Sigmoid colon (tissue), 6 donors: ENCODE measurements at regions not wholly inside any gene's neighbourhood (a gene's known extent, or its start where the extent isn't known, plus 50 kb on each side); places are given as distances from the start of the nearest gene placed in this dataset.
A peak's percentile ranks its signal among the peaks of the same experiment; 100 is the strongest.

Source experiments
- DNase-seq: peaks from one replicate; pipeline ENCODE4 v3.0.0-alpha.2; 2019
- H3K27ac ChIP-seq, 4 donors: fragments of 200-600 bp; sonication (generic); one replicate each; pipeline ENCODE4 v1.5.1; 2016 to 2019; ENCODE audit warnings: mild to moderate bottlenecking in 1 of 4
- H3K27me3 ChIP-seq, 3 donors: fragments of 200-600 bp; sonication (generic); one replicate each; pipeline ENCODE4 v1.5.1; 2019; ENCODE audit warnings: mild to moderate bottlenecking in 1 of 3
- H3K36me3 ChIP-seq, 4 donors: fragments of 200-600 bp; sonication (generic); one replicate each; pipeline ENCODE4 v1.5.1; 2016 to 2019
- H3K4me1 ChIP-seq, 4 donors: fragments of 200-600 bp; sonication (generic); one replicate each; pipeline ENCODE4 v1.5.1; 2017 to 2019
- H3K4me3 ChIP-seq, 4 donors: fragments of 200-600 bp; sonication (generic); one replicate each; pipeline ENCODE4 v1.5.1; 2017 to 2019; ENCODE audit warnings: mild to moderate bottlenecking in 2 of 4, moderate library complexity in 1 of 4
- H3K9me3 ChIP-seq, 4 donors: fragments of 200-600 bp in 3 of 4; sonication (generic) in 3 of 4; one replicate each; pipeline versions ENCODE4 v1.5.1 to v1.6.1; 2013 to 2019
- CTCF ChIP-seq, 4 experiments: fragments of 450-650 bp in 3 of 4; fragments of 200-600 bp in 1 of 4; IDR thresholded peaks; one replicate each; pipeline ENCODE4 v1.5.1; 2016 to 2019; ENCODE audit warnings: antibody characterized with exemption in 4 of 4, mild to moderate bottlenecking in 3 of 4, moderate library complexity in 2 of 4
- EP300 ChIP-seq, 4 donors: sonication (generic); formaldehyde crosslinking; IDR thresholded peaks; one replicate each; pipeline ENCODE4 v1.6.1; 2017; ENCODE audit warnings: antibody characterized with exemption in 4 of 4
- POLR2A ChIP-seq, 2 donors: fragments of 450-650 bp; IDR thresholded peaks; one replicate each; pipeline ENCODE4 v1.6.1; 2016; ENCODE audit warnings: antibody characterized with exemption in 2 of 2, mild to moderate bottlenecking in 2 of 2, moderate library complexity in 2 of 2
- POLR2AphosphoS5 ChIP-seq, 4 donors: sonication (generic); formaldehyde crosslinking; IDR thresholded peaks; one replicate each; pipeline ENCODE4 v1.6.1; 2017; ENCODE audit warnings: antibody characterized with exemption in 4 of 4
- WGBS, 2 donors: extraction: QIAGEN DNeasy Blood & Tissue Kit; methylation state at CpG; one replicate each; pipeline ENCODE4 v1.1.7; 2013; 5-methylcytosine and 5-hydroxymethylcytosine counted together
- intact Hi-C: fragments of 100-400 bp; cut with DNase I; formaldehyde crosslinking; loops from one replicate; pipeline ENCODE4 v1.15.1; 2023
- donor health status: healthy with polysubstance abuse.
- donor health status: healthy.

GRCh38 chr1:232249861-232250777, 379.8 kb downstream of the SIPA1L2 start:
- Histone ChIP-seq H3K4me1 (peaks cover 0 to 17% (median 12%) of the 10 kb centered on the region in 4 donors), H3K27ac (no peak overlapping the region), H3K36me3 (no peaks in the 10 kb centered on the region), H3K4me3 (no peak overlapping the region), H3K27me3 (no peaks in the 10 kb centered on the region), H3K9me3 (no peaks in the 10 kb centered on the region)
- WGBS, 2 donors = 75 to 81% methylated on average over 13 of the region's 13 CpGs
- DNase-seq = no peak
- intact Hi-C loops = no loop called here
- TF ChIP-seq POLR2A (IDR thresholded peaks at IDR 0.05) (no peak), EP300 (IDR thresholded peaks at IDR 0.05) (no peak), CTCF (IDR thresholded peaks at IDR 0.05) (no peak), POLR2AphosphoS5 (IDR thresholded peaks at IDR 0.05) (no peak)

- H3K9me3 ChIP-seq = no peaks in the 10 kb centered on the region
- intact Hi-C loops = no loop called here
- peaks cover 0 to 17% (median 12%) of the 10 kb centered on the region in 4 donors for H3K4me1 ChIP-seq
- no peaks in the 10 kb centered on the region for H3K27me3 ChIP-seq
- H3K4me3 ChIP-seq = no peak overlapping the region
- H3K27ac ChIP-seq = no peak overlapping the region
- 66 to 88% methylated on average over 2 of the region's 2 CpGs for WGBS, 2 donors
- no peak for TF ChIP-seq EP300 (IDR thresholded peaks at IDR 0.05)
- no peak for TF ChIP-seq CTCF (IDR thresholded peaks at IDR 0.05)
- TF ChIP-seq POLR2AphosphoS5 (IDR thresholded peaks at IDR 0.05) = no peak
- TF ChIP-seq POLR2A (IDR thresholded peaks at IDR 0.05) = no peak
- DNase-seq = no peak
- H3K36me3 ChIP-seq = no peaks in the 10 kb centered on the region
Observed at GRCh38 chr1:232249339-232249738, 380.6 kb downstream of the SIPA1L2 start.

GRCh38 chr1:232248276-232248820, 381.6 kb downstream of the SIPA1L2 start:
- 53 to 55% methylated on average over 5 of the region's 5 CpGs for WGBS, 2 donors
- intact Hi-C loops = no loop called here
- H3K27me3 ChIP-seq = no peaks in the 10 kb centered on the region
- H3K27ac ChIP-seq = peak overlapping the region in 2 of 4 donors; percentile 3 to 40
- no peak overlapping the region for H3K4me3 ChIP-seq
- no peak for DNase-seq
- H3K36me3 ChIP-seq = no peaks in the 10 kb centered on the region
- TF ChIP-seq POLR2A (IDR thresholded peaks at IDR 0.05) (no peak), EP300 (IDR thresholded peaks at IDR 0.05) (no peak), CTCF (IDR thresholded peaks at IDR 0.05) (no peak), POLR2AphosphoS5 (IDR thresholded peaks at IDR 0.05) (no peak)
- peaks cover 0 to 17% (median 12%) of the 10 kb centered on the region in 4 donors for H3K4me1 ChIP-seq
- H3K9me3 ChIP-seq = no peaks in the 10 kb centered on the region

GRCh38 chr1:232247669-232248068, 382.3 kb downstream of the SIPA1L2 start:
- H3K4me1 ChIP-seq = peaks cover 0 to 17% (median 12%) of the 10 kb centered on the region in 4 donors
- intact Hi-C loops = no loop called here
- H3K36me3 ChIP-seq = no peaks in the 10 kb centered on the region
- no peak overlapping the region for H3K4me3 ChIP-seq
- WGBS, 2 donors = 68 to 82% methylated on average over 3 of the region's 3 CpGs
- no peak for DNase-seq
- TF ChIP-seq POLR2AphosphoS5 (IDR thresholded peaks at IDR 0.05) (peak in 1 of 4 donors; percentile 20), POLR2A (IDR thresholded peaks at IDR 0.05) (no peak)
- H3K9me3 ChIP-seq = no peaks in the 10 kb centered on the region
- peak overlapping the region in 2 of 4 donors; percentile 3 to 40 for H3K27ac ChIP-seq
- H3K27me3 ChIP-seq = no peaks in the 10 kb centered on the region

GRCh38 chr1:232244426-232244825, 385.5 kb downstream of the SIPA1L2 start:
- 84 to 88% methylated on average over 1 of the region's 1 CpG for WGBS, 2 donors
- Histone ChIP-seq H3K4me1 (peaks cover 0 to 22% (median 17%) of the 10 kb centered on the region in 4 donors), H3K27me3 (no peaks in the 10 kb centered on the region), H3K9me3 (no peaks in the 10 kb centered on the region), H3K27ac (no peak overlapping the region), H3K36me3 (no peaks in the 10 kb centered on the region), H3K4me3 (no peak overlapping the region)
- no peak for TF ChIP-seq CTCF (IDR thresholded peaks at IDR 0.05)
- no peak for TF ChIP-seq POLR2A (IDR thresholded peaks at IDR 0.05)
- no peak for TF ChIP-seq POLR2AphosphoS5 (IDR thresholded peaks at IDR 0.05)
- TF ChIP-seq EP300 (IDR thresholded peaks at IDR 0.05) = no peak
- no peak for DNase-seq
- intact Hi-C loops = no loop called here
